ENCODE measurements at regions not wholly inside any gene's neighbourhood (a gene's known extent, or its start where the extent isn't known, plus 50 kb on each side); places are given as distances from the start of the nearest gene placed in this dataset.

DNA sequence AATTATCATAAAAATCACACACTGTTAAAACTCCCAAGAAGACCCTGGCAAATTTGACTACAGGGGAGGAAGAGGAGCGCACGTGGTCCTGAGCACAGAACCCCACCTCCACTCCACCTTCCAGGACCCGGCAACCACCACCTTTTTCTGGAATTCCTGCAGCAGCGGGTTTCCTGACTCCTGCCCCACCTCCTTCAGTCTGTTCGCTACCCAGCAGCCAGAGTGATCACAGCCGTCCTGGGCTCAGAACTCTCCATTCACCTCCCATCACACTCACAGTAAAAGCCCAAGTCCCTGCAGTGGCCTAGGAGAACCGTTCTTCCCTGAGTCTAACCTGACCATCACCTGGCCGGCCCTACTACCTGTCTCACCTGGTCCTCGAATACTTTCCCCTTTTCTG is 107.4 kb upstream of the FAM204A start:
- Mint-ChIP-seq H3K9me3 (ENCODE audit: low read depth) (peaks cover 3% of the 10 kb centered on the region), H3K4me3 (ENCODE audit: low read depth) (no peak overlapping the region), H3K4me1 (ENCODE audit: low read depth) (peaks cover 1% of the 10 kb centered on the region), H3K27ac (no peak overlapping the region), H3K36me3 (ENCODE audit: insufficient read depth) (no peaks in the 10 kb centered on the region), H3K27me3 (peaks cover 44% of the 10 kb centered on the region)
- TF ChIP-seq, protein P1, sequence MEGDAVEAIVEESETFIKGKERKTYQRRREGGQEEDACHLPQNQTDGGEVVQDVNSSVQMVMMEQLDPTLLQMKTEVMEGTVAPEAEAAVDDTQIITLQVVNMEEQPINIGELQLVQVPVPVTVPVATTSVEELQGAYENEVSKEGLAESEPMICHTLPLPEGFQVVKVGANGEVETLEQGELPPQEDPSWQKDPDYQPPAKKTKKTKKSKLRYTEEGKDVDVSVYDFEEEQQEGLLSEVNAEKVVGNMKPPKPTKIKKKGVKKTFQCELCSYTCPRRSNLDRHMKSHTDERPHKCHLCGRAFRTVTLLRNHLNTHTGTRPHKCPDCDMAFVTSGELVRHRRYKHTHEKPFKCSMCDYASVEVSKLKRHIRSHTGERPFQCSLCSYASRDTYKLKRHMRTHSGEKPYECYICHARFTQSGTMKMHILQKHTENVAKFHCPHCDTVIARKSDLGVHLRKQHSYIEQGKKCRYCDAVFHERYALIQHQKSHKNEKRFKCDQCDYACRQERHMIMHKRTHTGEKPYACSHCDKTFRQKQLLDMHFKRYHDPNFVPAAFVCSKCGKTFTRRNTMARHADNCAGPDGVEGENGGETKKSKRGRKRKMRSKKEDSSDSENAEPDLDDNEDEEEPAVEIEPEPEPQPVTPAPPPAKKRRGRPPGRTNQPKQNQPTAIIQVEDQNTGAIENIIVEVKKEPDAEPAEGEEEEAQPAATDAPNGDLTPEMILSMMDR (IDR thresholded peaks at IDR 0.05; ENCODE audit: unreplicated experiment), result no peak
- no peak for DNase-seq (ENCODE audit: low spot score, unreplicated experiment)

DNA sequence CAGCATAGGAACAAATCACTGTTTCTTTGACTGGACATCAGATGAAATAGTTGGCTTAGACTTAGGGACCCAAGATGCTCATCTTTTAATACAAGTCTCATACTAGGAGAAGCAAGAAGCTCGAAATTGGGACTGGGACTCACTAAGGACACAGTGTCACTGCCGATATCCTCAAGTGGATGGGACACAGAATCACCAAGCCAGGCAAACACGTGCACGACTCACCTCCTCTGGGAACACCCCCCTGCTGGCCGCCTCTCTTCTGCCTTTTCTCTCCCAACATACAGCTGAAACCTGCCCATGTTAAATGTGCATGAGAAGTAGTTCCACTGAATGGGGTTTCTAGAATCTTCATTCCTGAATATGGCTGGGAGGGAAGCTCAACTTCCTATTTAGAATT is 106.6 kb upstream of the FAM204A start:
- Mint-ChIP-seq H3K27me3 (peaks cover 44% of the 10 kb centered on the region), H3K4me1 (ENCODE audit: low read depth) (peaks cover 1% of the 10 kb centered on the region), H3K4me3 (ENCODE audit: low read depth) (no peak overlapping the region), H3K27ac (no peak overlapping the region), H3K36me3 (ENCODE audit: insufficient read depth) (no peaks in the 10 kb centered on the region), H3K9me3 (ENCODE audit: low read depth) (peaks cover 3% of the 10 kb centered on the region)
- DNase-seq (ENCODE audit: low spot score, unreplicated experiment), result no peak
- TF ChIP-seq, protein P1 (IDR thresholded peaks at IDR 0.05; ENCODE audit: unreplicated experiment), result no peak

DNA sequence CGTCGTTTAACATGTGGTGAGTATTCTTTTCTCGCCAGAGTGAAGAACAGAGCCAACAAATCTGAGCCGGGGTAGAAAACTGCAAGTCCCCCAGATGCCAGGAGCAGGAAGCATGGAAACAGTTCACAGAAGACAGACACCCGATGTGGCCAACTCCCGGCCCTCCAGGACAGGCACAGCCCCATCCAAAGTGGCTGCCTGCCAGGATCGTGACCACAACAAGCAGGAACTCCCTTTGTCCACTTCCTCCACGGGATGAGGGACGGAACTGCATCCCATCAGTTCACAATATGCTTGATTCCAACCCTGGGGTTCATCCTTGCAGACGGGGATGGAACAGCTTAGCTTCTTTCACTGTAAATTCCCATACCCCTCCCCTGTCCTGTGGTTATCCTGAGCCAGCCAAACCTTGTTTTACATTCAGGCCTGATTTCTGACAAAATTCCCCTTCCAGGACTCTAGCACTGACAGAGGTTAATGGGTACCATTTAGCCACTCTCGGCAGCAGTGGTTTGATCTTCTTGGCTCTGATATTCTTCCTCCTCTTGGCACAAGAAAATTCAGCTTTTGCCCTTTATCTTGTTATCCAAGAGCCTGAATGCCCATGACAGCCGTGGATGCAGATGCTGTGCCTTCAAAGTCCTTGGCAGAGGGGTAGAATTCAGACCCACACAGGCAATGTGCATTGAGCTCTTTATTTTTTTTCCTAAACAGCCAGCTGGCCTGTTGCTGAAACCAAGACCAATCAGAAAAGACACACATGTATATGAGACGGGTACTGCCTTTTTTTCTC is 105.5 kb upstream of the FAM204A start:
- Mint-ChIP-seq H3K4me1 (ENCODE audit: low read depth) (peaks cover 1% of the 10 kb centered on the region), H3K27ac (no peak overlapping the region), H3K36me3 (ENCODE audit: insufficient read depth) (no peaks in the 10 kb centered on the region), H3K27me3 (peaks cover 44% of the 10 kb centered on the region), H3K4me3 (ENCODE audit: low read depth) (no peak overlapping the region), H3K9me3 (ENCODE audit: low read depth) (peaks cover 3% of the 10 kb centered on the region)
- TF ChIP-seq, protein P1 (IDR thresholded peaks at IDR 0.05; ENCODE audit: unreplicated experiment), result no peak
- DNase-seq (ENCODE audit: low spot score, unreplicated experiment), result no peak

DNA sequence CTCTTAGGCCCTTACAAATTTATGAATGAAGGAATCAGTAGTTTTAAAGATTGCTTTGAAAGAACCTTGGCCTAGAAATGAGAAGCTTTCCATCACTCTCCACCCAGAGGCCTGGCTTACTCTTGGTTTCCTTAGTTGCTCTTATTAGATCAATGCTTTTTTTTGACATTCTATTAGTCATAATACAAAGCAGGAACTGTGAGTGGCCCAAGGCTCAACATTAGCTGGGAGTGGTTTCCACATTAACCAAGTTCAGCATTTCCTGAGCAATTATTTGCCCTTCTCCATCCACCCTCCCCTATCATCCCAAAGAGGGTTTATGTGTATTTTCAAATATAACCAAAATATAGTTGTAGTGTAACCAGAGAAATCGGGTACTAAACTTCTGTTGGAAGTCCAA is 103.4 kb upstream of the FAM204A start:
- Mint-ChIP-seq H3K4me1 (ENCODE audit: low read depth) (peaks cover 1% of the 10 kb centered on the region), H3K9me3 (ENCODE audit: low read depth) (no peaks in the 10 kb centered on the region), H3K27me3 (peaks cover 37% of the 10 kb centered on the region), H3K4me3 (ENCODE audit: low read depth) (no peak overlapping the region), H3K36me3 (ENCODE audit: insufficient read depth) (no peaks in the 10 kb centered on the region), H3K27ac (no peak overlapping the region)
- no peak for DNase-seq (ENCODE audit: low spot score, unreplicated experiment)
- TF ChIP-seq, protein P1 (IDR thresholded peaks at IDR 0.05; ENCODE audit: unreplicated experiment), result no peak

DNA sequence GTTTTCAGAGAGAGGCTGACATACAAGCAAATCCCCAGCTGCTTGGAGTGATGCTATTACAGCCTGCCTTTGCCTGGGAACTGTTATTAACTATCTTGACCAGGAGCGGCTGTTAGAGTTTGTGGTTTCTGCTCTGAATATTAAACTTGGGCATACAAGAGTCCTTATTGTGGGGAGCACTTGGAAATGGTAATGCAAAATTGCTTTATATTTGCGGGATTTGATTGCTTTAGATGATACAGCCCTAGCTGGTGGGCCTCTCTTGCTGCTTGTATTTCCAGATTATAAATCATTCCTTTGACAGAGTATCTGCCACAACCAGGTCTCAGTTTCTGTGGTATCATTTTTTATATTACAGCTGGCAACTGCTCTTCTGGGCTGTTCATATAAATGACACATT is 101.9 kb upstream of the FAM204A start:
- TF ChIP-seq, protein P1 (IDR thresholded peaks at IDR 0.05; ENCODE audit: unreplicated experiment), result no peak
- H3K27ac Mint-ChIP-seq, result no peak overlapping the region

More for the DNA sequence above, 101.9 kb upstream of the FAM204A start:
- no peak for DNase-seq (ENCODE audit: low spot score, unreplicated experiment)
- no peak overlapping the region for H3K4me3 Mint-ChIP-seq (ENCODE audit: low read depth)
- no peaks in the 10 kb centered on the region for H3K36me3 Mint-ChIP-seq (ENCODE audit: insufficient read depth)
- H3K4me1 Mint-ChIP-seq (ENCODE audit: low read depth), result no peaks in the 10 kb centered on the region
- H3K27me3 Mint-ChIP-seq, result peaks cover 29% of the 10 kb centered on the region
- H3K9me3 Mint-ChIP-seq (ENCODE audit: low read depth), result no peaks in the 10 kb centered on the region
